NCI-H1417 treated with DMSO at 0.1 percent for 48 hours (cell line): ENCODE measurements at regions not wholly inside any gene's neighbourhood (a gene's known extent, or its start where the extent isn't known, plus 50 kb on each side); places are given as distances from the start of the nearest gene placed in this dataset.

Source experiments
- DNase-seq: peaks from one replicate; lab custom pipeline; 2025; lab: John Stamatoyannopoulos, UW

- no peak for DNase-seq
Measured at GRCh38 chr13:29996316-29996715, 145.9 kb upstream of the UBL3 start.

- DNase-seq: no peak
Measured at GRCh38 chr13:29994911-29995595, 144.6 kb upstream of the UBL3 start.

DNA sequence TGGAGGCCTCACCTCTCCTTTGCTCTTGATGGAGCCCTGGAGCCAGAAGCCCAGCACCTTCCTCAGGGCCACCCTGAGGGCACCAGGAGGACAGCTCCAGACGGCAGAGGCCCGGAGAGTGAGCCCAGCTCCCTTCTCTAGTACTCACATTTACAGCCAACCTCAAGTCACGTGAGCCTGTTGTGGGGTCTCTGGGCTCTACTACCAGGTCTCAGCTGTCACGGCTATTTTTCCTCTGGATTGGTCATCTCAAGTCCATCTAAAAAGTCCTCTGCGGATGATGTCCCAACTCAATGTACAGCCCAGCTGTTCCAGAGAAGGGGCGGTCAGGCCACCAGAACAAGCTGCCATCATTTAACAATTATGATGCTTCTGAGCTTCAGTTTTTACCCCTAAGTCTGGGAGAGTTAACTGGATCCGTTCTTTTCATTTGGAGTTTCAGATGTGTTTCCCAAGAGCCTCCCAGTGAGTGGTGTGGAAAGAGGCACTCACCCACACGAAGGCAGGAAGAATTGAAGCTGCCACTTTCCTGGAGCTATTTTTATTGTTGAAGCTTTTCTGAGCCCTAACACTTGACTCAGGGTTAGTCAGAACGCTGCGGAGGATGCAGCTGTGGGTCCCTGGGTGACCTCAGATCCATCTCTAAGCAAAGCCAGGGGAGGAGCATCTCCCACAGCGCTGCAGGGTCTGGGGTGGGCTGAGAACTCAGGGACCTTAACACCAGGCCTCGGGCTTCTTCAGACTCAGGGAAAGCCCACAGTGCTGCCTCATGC, 143.5 kb upstream of the UBL3 start:
- no peak for DNase-seq

DNA sequence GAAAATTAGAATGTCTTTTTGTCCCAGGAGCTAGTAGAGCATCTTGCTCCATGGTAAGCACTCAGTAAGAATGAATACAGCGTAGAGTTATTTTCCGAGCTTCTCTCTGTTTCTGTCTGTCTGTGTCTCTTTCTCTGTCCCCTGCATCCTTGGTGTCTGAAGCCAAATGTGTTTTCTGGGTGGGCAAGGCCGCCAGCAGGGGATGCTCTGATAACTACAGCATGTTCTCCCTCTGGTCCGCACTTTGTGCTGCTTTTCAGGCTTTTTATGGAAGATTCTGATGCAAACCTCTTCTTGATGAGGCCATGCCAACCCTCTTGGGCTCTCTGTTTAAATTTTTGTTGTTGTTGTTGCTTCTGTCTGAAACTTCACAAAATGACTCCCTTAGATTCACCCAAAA, 142.8 kb upstream of the UBL3 start:
- DNase-seq: no peak

- DNase-seq: no peak
Measured at GRCh38 chr13:29991343-29991742, 140.9 kb upstream of the UBL3 start.

- no peak for DNase-seq
Measured at GRCh38 chr13:29987340-29987739, 136.9 kb upstream of the UBL3 start.

- no peak for DNase-seq
Measured at GRCh38 chr13:29980339-29980738, 129.9 kb upstream of the UBL3 start.

DNA sequence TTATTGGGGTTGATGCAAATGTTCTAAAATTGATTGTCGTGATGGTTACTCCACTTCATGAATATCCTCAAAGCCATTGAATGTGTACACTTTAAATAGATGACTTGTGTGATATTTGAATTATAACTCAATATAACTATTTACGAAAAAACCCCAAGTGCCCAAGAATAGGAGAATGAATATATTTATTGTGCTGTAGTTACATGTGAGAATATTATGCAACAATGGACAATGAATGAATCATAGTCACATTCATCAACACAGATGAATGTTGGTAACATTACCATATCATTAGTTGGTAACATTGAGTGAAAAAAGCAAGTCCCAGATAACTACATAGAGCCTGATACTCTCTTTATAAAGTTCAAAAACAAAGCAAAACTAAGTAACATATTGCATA, 127.8 kb upstream of the UBL3 start:
- DNase-seq: no peak

DNA sequence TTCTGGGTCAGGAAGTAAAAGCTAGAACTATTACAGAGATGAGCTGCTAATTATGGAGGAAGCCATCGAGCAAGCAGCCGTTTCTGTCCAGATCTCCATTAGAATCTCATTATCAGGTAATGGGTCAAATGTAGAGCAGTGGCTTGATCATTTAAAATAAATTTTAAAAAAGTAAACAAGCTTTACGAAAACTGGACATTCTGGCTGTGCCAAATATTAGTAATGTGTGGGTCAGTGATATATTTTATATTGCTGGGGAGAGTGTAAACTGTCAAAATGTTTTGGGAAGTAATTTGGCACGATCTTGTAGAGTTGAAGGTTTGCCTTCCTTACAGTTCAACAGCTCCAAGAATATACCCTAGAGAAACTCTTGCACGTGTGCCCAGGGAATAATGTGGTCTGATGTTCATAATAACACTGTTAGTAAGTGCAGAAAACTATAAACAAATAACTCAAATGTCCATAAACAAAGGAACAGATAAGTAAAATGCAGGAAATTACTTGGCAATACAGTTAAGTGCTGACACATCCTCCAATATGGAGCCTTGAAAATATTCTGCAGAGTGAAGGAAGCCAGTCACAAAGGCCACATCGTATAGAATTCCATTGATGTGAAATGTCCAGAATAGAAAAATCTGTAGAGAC, 127.2 kb upstream of the UBL3 start:
- DNase-seq: no peak

DNA sequence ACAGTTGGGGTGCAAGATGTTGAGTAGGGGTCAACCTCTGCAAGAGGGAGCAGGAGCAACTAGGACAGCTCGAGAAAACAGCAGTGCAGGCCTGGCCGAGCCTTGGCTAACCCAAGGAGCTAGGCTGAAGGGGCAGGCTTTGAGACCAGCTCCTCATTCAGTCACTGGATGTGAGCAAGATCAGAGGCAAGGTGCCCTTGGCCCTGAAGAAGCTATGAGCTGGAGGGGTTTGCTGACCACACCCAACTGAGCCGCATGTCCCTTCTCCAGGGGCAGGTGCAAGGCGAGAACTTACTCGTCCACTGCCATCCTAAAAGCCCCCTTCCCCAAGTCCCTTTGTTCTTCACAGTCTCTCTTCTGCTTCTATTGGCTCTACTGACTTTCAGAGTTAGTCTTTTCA, 126.1 kb upstream of the UBL3 start:
- no peak for DNase-seq

GRCh38 chr13:29975283-29975682, 124.9 kb upstream of the UBL3 start:
- no peak for DNase-seq

GRCh38 chr13:29969286-29969685, 118.9 kb upstream of the UBL3 start:
- DNase-seq: no peak

DNA sequence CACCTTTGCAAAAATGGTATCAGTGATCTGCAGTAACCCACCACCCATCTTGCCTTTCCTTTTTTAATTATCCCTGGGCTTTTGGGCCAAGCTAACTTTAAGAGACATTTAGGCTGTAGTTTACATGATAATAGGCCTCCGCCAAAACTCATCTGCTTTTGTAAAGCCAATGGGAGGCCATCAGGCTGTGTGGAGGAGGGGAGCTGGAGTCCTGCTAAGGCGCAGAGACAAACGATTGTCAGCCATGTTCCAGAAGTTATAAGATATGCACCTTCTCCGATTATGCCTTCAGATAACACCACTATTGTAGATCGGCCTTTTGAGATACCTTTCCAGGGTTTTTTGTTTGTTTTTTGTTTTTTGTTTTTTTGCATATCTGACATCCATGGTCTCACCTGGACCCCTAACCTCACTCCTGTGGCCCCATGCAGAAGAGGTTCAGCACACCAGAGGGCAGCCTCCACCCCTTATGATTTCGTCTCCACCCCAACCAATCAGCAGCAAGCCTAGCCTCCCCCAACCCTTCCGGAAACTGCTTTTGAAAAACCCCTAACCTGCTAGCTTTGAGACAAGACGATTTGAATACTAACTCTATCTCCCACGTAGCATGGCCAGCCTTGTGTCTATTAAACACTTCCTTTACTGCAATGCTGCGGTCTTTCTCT, 113.9 kb upstream of the UBL3 start:
- no peak for DNase-seq

- DNase-seq: no peak
Measured at GRCh38 chr13:29963089-29963488, 112.7 kb upstream of the UBL3 start.

DNA sequence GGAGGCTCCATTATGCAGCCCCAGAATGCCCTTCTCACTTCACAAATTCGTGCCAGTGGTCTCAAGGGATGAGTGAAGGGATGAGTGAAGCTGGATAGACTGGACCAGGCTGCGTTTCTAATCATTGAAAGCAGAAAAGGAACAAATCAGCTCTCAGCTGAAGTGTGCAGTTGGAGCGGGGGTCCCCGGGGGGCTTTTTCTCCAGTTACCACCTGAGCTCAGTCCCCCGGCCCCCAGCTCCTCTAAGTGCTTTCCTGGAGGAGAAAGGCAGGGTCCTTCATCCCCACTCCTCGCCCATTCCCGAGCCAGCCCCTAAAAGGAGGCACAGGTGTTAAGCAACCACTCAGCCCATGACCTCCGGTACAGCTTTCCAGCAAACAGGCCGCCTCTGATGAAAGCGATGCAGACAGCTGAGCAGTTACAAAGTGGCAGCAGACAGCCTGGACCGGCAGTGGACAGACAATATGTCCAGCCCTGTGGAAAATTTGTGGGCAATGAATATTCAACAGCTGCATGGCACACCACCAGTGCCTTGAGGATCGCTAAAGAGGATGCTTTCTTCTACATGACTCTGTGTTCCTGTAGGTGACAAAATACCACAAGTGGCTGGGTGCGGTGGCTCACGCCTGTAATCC, 110.7 kb upstream of the UBL3 start:
- DNase-seq: no peak

- DNase-seq: no peak
Measured at GRCh38 chr13:29959603-29960002, 109.2 kb upstream of the UBL3 start.

- DNase-seq: no peak
Measured at GRCh38 chr13:29959086-29959485, 108.7 kb upstream of the UBL3 start.

DNA sequence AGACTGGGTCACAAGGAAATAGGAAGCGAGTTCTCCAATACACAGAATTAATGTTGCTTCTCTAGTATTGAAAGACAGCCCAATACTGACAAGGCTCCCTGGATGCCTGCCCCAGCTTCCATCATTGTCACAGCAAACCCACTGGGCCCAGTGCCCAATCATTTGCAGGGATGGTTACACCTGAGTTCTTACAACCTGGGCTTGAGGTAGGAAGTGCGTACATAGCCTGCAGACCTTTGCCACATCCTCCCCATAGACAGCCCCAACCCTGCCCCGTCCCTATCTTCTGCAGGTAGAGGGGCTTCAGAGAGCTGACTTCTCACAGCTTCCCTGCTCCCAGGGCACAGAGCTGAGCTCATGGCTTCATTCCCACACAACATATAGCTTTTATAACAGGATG, 108.1 kb upstream of the UBL3 start:
- no peak for DNase-seq

DNA sequence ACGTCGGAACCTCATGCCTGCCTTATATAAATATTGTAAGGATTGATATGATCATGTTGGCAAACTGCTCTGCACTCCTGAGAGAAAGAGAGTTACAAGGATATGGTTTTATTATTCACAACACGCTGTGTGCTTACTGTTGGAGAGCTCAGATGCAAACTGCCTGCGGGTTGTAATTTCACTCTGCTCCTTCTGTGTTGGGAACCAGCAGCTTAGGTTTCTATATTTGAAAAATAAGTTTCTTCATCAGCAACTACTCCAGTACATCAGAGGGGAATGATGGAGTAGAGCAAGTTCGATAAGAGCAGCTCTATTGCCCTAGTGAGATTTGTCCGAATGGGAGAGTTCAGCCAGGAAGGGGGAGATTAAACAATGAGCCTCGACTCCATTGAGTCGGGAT, 106.9 kb upstream of the UBL3 start:
- no peak for DNase-seq

- no peak for DNase-seq
Measured at GRCh38 chr13:29956853-29957252, 106.4 kb upstream of the UBL3 start.

DNA sequence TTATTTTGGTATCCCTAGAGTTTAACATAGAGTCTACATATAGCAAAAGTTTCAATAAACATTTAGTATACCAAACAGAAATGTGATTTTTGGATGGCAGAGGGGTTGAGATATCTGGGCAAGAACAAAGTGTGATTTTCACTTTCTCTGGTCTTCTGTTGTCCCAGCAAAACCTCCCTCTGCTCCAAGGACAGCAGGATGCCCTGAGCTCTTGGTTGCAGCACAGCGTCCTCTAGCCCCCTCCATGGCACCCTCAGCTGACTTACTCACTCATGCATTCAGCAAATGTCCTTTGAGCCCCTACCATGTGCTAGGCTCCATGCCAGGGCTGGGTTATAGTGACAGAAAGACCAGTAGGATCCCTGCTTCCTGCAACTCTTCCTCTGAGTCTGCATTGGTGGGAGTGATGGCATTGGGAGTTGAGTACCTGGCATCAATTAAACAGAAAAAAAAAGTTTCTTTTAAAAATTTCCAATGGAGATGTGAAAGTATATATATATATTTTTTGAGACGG, 104.8 kb upstream of the UBL3 start:
- no peak for DNase-seq
